ACC112 (cell line): ENCODE measurements at regions not wholly inside any gene's neighbourhood (a gene's known extent, or its start where the extent isn't known, plus 50 kb on each side); places are given as distances from the start of the nearest gene placed in this dataset.
A peak's percentile ranks its signal among the peaks of the same experiment; 100 is the strongest.

Source experiments
- H2AFZ ChIP-seq: fragments of 200-600 bp; sonication (generic); one replicate; pipeline ENCODE4 v1.6.0; 2017; ENCODE audit warnings: antibody characterized with exemption, low read length; ENCODE audit not compliant: unreplicated experiment
- H3K27ac ChIP-seq: fragments of 200-600 bp; sonication (generic); 2 replicates; pipeline ENCODE4 v1.5.1; 2014; ENCODE audit warnings: low read depth, mild to moderate bottlenecking, antibody characterized with exemption, low read length, moderate library complexity
- H3K27me3 ChIP-seq: fragments of 200-600 bp; sonication (generic); 2 replicates; pipeline ENCODE4 v1.6.1; 2014; ENCODE audit warnings: mild to moderate bottlenecking, antibody characterized with exemption, low read length, moderate library complexity, mixed read lengths; ENCODE audit not compliant: insufficient read depth
- H3K36me3 ChIP-seq: fragments of 200-600 bp; sonication (generic); 2 replicates; pipeline ENCODE4 v1.6.1; 2016; ENCODE audit warnings: mild to moderate bottlenecking, antibody characterized with exemption, low read length, moderate library complexity, mixed read lengths; ENCODE audit not compliant: insufficient read depth
- H3K4me1 ChIP-seq: fragments of 200-600 bp; sonication (generic); one replicate; pipeline ENCODE4 v1.6.1; 2016; ENCODE audit warnings: low read length, mixed read lengths; ENCODE audit not compliant: insufficient read depth, unreplicated experiment, control insufficient read depth
- H3K4me3 ChIP-seq: fragments of 200-600 bp; sonication (generic); 2 replicates; pipeline ENCODE4 v1.5.1; 2014; ENCODE audit warnings: mild to moderate bottlenecking, low read depth, low read length
- H3K79me2 ChIP-seq: fragments of 200-600 bp; sonication (generic); one replicate; pipeline ENCODE4 v1.6.0; 2016; ENCODE audit warnings: low read length; ENCODE audit not compliant: control insufficient read depth, unreplicated experiment, insufficient read depth

DNA sequence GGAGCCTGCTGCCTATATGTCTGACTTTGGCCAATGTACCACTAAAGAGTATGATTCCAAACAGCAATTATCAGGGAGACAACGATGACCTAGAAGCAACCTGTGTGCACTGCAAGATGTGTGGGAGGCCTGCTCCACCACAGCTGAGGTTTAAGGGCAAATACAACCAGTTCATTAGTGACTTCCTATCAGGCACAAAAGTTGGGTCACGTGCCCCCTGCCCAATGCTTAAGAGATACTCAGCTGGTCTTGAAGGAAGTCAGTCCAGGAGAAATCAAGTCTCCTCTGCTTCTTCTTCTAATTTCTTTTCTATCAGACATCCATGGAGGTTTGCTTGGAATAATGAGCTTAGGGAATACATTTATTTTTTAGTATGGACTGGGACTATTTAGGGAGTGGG, 296.0 kb downstream of the HLX start:
- H3K27me3 ChIP-seq, result no peaks in the 10 kb centered on the region
- no peak overlapping the region for H3K27ac ChIP-seq
- H2AFZ ChIP-seq, result no peak overlapping the region
- no peak overlapping the region for H3K4me3 ChIP-seq
- H3K79me2 ChIP-seq, result no peaks in the 10 kb centered on the region
- no peaks in the 10 kb centered on the region for H3K4me1 ChIP-seq
- no peaks in the 10 kb centered on the region for H3K36me3 ChIP-seq

DNA sequence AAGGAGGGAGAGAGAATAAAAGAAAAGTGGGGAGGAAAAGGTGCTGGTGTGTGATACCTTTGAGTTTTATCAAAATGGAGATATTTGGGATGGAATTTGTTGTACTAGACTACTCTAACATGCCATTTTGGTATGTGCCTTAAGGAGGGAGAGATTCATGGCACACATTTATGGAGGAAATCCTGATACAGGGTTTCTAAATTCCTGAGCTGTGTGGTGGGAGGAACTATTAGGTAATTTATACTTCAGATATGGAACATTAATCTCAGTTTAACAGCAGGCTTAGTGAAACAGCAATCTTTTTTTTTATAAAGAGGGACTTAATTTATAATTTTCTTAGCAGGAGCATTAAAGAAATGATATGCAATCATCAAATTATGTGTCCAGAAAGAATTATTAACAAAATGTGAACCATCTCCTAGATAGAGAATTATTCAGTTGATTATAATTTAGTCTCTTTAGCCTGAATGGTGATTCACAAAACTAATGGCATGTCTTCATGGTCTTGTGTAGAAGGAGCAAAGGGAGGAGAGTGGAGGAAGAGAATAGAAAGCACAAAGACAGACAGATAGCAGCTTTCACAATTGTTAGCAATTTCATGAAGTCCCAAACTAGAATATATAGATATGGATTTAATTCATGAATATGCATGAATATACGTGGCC, 301.6 kb downstream of the HLX start:
- Histone ChIP-seq H3K79me2 (no peaks in the 10 kb centered on the region), H3K4me3 (no peak overlapping the region), H2AFZ (no peak overlapping the region), H3K36me3 (no peaks in the 10 kb centered on the region), H3K27me3 (no peaks in the 10 kb centered on the region), H3K4me1 (no peaks in the 10 kb centered on the region), H3K27ac (no peak overlapping the region)

- no peak overlapping the region for H3K27ac ChIP-seq
- no peaks in the 10 kb centered on the region for H3K27me3 ChIP-seq
- H3K36me3 ChIP-seq, result no peaks in the 10 kb centered on the region
- no peaks in the 10 kb centered on the region for H3K79me2 ChIP-seq
- no peak overlapping the region for H2AFZ ChIP-seq
- no peak overlapping the region for H3K4me3 ChIP-seq
- H3K4me1 ChIP-seq, result no peaks in the 10 kb centered on the region
Measured at GRCh38 chr1:221182791-221183533, 303.7 kb downstream of the HLX start.

- Histone ChIP-seq H3K79me2 (no peaks in the 10 kb centered on the region), H3K36me3 (no peaks in the 10 kb centered on the region), H3K27ac (no peak overlapping the region), H3K27me3 (no peaks in the 10 kb centered on the region), H2AFZ (no peak overlapping the region), H3K4me1 (no peaks in the 10 kb centered on the region), H3K4me3 (no peak overlapping the region)
Measured at GRCh38 chr1:221184131-221184794, 305.0 kb downstream of the HLX start.

GRCh38 chr1:221187174-221187573, 307.9 kb downstream of the HLX start:
- no peaks in the 10 kb centered on the region for H3K36me3 ChIP-seq
- H3K27me3 ChIP-seq, result no peaks in the 10 kb centered on the region
- no peak overlapping the region for H2AFZ ChIP-seq
- H3K4me3 ChIP-seq, result no peak overlapping the region
- H3K27ac ChIP-seq, result no peak overlapping the region
- no peaks in the 10 kb centered on the region for H3K4me1 ChIP-seq
- no peaks in the 10 kb centered on the region for H3K79me2 ChIP-seq

GRCh38 chr1:221188458-221188857, 309.2 kb downstream of the HLX start:
- no peaks in the 10 kb centered on the region for H3K27me3 ChIP-seq
- no peaks in the 10 kb centered on the region for H3K36me3 ChIP-seq
- no peak overlapping the region for H3K27ac ChIP-seq
- H3K4me3 ChIP-seq, result no peak overlapping the region
- no peaks in the 10 kb centered on the region for H3K4me1 ChIP-seq
- no peak overlapping the region for H2AFZ ChIP-seq
- H3K79me2 ChIP-seq, result no peaks in the 10 kb centered on the region

- no peak overlapping the region for H2AFZ ChIP-seq
- H3K4me3 ChIP-seq, result no peak overlapping the region
- H3K36me3 ChIP-seq, result no peaks in the 10 kb centered on the region
- H3K4me1 ChIP-seq, result no peaks in the 10 kb centered on the region
- no peaks in the 10 kb centered on the region for H3K27me3 ChIP-seq
- H3K79me2 ChIP-seq, result no peaks in the 10 kb centered on the region
- H3K27ac ChIP-seq, result no peak overlapping the region
Measured at GRCh38 chr1:221190249-221190648, 311.0 kb downstream of the HLX start.

DNA sequence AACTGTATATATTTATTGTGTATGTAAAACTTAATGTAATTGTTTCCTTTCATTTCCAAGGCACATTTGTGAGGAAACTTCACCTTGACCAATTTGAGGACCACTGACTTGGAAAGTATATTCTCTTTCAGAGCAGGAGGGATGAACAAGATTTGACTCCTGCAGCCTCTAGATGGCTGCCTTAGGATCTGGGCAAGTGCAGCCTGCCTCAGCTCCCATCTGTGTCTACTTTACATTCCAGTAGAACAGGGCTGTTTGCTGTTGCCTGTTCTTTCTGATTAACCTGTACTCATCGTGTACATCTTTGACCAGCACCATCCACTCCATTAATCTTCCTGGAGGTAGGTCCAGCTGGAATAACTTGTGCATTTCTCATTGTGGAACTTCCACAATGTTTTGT, 312.8 kb downstream of the HLX start:
- Histone ChIP-seq H2AFZ (no peak overlapping the region), H3K27ac (no peak overlapping the region), H3K27me3 (no peaks in the 10 kb centered on the region), H3K79me2 (no peaks in the 10 kb centered on the region), H3K36me3 (no peaks in the 10 kb centered on the region), H3K4me3 (no peak overlapping the region), H3K4me1 (no peaks in the 10 kb centered on the region)

GRCh38 chr1:221200464-221200863, 321.2 kb downstream of the HLX start:
- Histone ChIP-seq H3K4me3 (no peak overlapping the region), H3K27ac (no peak overlapping the region), H3K79me2 (no peaks in the 10 kb centered on the region), H3K27me3 (no peaks in the 10 kb centered on the region), H3K4me1 (no peaks in the 10 kb centered on the region), H3K36me3 (no peaks in the 10 kb centered on the region), H2AFZ (no peak overlapping the region)

DNA sequence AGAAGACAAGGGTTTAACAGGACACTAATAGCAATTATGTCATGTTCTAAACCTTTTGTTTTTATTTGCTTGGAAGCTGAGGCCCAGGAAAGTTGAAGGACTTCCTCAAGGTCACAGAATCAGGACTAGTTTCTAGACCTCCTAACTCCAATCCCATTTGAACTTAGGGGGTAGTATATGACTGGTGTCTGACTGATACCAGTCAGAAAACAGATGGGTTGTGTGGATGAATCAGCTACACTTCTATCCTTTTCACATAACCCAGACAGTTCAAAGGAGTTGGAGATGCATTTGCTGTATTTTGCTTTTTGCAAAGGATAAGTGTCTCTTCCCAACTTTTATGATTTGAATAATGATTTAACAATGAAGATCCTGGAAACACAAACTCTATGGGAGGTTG, 322.5 kb downstream of the HLX start:
- Histone ChIP-seq H3K36me3 (no peaks in the 10 kb centered on the region), H3K27me3 (no peaks in the 10 kb centered on the region), H3K4me3 (no peak overlapping the region), H3K4me1 (no peaks in the 10 kb centered on the region), H3K27ac (no peak overlapping the region), H3K79me2 (no peaks in the 10 kb centered on the region), H2AFZ (peak overlapping the region; percentile 3)
